ENCODE measurements at regions not wholly inside any gene's neighbourhood (a gene's known extent, or its start where the extent isn't known, plus 50 kb on each side); places are given as distances from the start of the nearest gene placed in this dataset.
"Not testable (repeated sequence)": the region's sequence is repeated elsewhere in the genome, so short reads cannot be mapped to it uniquely, and the experiment has no call there.

DNA sequence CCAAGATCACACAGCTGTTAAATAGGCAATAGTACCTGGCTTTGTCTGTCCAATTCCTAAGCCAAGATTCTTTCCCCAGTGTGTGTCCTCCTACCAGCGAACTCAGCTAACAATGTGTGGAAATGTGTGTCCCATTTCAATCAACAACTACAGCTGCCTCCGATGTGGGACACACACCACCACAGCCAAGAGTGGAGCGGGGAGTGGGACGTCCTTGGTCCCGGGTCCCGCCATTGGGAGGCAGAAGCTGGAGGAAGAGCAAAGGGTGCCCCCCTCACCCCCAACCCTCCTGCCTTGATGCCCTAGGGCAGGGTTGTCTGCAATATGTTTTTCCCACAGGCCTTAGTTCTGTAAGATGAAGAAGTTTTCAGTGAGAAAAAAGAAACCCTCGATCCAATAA, 265.4 kb upstream of the RAB4A start:
- FAIRE-seq (no peak), DNase-seq (ENCODE audit: low read depth) (no peak)
- Histone ChIP-seq H3K4me3 (ENCODE audit: low read depth, low read length) (no peak overlapping the region), H3K36me3 (ENCODE audit: control insufficient read depth, insufficient read depth, low read length) (no peaks in the 10 kb centered on the region), H3K27me3 (ENCODE audit: control insufficient read depth, insufficient read depth, low read length) (no peaks in the 10 kb centered on the region)
- TF ChIP-seq, protein P1, sequence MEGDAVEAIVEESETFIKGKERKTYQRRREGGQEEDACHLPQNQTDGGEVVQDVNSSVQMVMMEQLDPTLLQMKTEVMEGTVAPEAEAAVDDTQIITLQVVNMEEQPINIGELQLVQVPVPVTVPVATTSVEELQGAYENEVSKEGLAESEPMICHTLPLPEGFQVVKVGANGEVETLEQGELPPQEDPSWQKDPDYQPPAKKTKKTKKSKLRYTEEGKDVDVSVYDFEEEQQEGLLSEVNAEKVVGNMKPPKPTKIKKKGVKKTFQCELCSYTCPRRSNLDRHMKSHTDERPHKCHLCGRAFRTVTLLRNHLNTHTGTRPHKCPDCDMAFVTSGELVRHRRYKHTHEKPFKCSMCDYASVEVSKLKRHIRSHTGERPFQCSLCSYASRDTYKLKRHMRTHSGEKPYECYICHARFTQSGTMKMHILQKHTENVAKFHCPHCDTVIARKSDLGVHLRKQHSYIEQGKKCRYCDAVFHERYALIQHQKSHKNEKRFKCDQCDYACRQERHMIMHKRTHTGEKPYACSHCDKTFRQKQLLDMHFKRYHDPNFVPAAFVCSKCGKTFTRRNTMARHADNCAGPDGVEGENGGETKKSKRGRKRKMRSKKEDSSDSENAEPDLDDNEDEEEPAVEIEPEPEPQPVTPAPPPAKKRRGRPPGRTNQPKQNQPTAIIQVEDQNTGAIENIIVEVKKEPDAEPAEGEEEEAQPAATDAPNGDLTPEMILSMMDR (IDR thresholded peaks at IDR 0.05; ENCODE audit: insufficient read depth, low read length, severe bottlenecking) = no peak

DNA sequence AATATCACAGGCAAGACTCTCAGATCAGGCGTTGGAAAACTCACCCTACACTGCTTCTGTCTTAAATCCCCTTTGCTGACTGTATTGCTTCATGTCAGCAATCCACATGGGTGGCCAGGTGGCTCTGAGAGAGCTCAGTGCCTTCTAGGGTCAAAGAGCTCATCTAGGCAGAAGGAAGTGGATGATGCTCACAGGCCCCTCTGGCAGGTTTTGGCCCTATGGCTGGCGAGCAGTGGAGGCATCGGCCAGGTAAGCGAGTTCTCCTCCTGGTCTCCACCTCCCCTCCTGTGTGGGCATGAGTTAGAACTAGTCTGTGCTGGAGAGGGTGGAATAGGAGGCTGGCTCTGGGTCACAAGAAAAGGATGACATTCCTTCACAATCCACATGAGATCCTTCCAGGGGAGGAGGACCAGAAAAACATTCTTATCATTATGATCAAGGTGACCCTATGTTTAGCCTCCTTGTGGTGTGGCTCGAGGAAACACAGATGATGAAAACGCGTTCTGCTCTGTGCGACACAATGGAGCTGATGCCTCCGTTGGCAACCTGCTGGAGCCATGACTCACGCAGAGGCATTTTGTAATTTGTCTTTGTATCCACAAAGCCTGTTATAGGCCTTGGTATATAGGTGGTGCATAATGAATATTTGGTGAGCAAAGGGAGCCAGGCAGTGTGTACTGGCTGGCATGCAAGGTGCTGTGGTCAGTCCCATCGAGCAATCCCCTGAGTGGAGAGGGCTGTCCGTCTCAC, 264.6 kb upstream of the RAB4A start:
- H3K4me3 ChIP-seq (ENCODE audit: low read depth, low read length) = no peak overlapping the region
- no peaks in the 10 kb centered on the region for H3K27me3 ChIP-seq (ENCODE audit: control insufficient read depth, insufficient read depth, low read length)
- no peaks in the 10 kb centered on the region for H3K36me3 ChIP-seq (ENCODE audit: control insufficient read depth, insufficient read depth, low read length)
- FAIRE-seq (no peak), DNase-seq (ENCODE audit: low read depth) (no peak)
- TF ChIP-seq, protein P1 (IDR thresholded peaks at IDR 0.05; ENCODE audit: insufficient read depth, low read length, severe bottlenecking) = no peak

- no peaks in the 10 kb centered on the region for H3K27me3 ChIP-seq (ENCODE audit: control insufficient read depth, insufficient read depth, low read length)
- TF ChIP-seq, protein P1 (IDR thresholded peaks at IDR 0.05; ENCODE audit: insufficient read depth, low read length, severe bottlenecking) = no peak
- no peaks in the 10 kb centered on the region for H3K36me3 ChIP-seq (ENCODE audit: control insufficient read depth, insufficient read depth, low read length)
- FAIRE-seq (no peak), DNase-seq (ENCODE audit: low read depth) (no peak)
- no peak overlapping the region for H3K4me3 ChIP-seq (ENCODE audit: low read depth, low read length)
Observed at GRCh38 chr1:229007167-229007566, 263.7 kb upstream of the RAB4A start.

DNA sequence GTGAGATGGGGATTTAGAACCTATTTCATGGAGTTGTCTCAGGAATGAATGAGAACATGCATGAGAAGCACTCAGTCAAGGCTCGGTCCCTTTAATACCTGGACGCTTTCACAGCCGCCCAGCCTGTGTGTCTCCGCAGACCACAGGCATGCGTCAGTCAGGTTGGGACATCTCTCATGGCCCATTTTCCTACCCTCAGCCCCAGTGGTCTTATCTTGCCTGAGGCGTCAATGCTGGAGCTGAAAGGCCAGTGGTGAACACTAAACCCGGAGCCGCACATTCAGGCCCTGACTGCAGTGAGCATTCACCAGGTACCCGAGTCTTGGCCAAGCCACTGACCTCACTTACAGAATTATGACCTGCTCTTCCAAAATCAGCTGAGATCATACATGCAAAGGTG, 263.2 kb upstream of the RAB4A start:
- H3K36me3 ChIP-seq (ENCODE audit: control insufficient read depth, insufficient read depth, low read length) = no peaks in the 10 kb centered on the region
- H3K4me3 ChIP-seq (ENCODE audit: low read depth, low read length) = no peak overlapping the region
- TF ChIP-seq, protein P1 (IDR thresholded peaks at IDR 0.05; ENCODE audit: insufficient read depth, low read length, severe bottlenecking) = no peak
- no peaks in the 10 kb centered on the region for H3K27me3 ChIP-seq (ENCODE audit: control insufficient read depth, insufficient read depth, low read length)
- FAIRE-seq (no peak), DNase-seq (ENCODE audit: low read depth) (no peak)

- DNase-seq (ENCODE audit: low read depth); H3K36me3 ChIP-seq (ENCODE audit: control insufficient read depth, insufficient read depth, low read length); H3K27me3 ChIP-seq (ENCODE audit: control insufficient read depth, insufficient read depth, low read length); FAIRE-seq; H3K4me3 ChIP-seq (ENCODE audit: low read depth, low read length): not testable (repeated sequence)
Observed at GRCh38 chr1:229008347-229008746, 262.6 kb upstream of the RAB4A start.

DNA sequence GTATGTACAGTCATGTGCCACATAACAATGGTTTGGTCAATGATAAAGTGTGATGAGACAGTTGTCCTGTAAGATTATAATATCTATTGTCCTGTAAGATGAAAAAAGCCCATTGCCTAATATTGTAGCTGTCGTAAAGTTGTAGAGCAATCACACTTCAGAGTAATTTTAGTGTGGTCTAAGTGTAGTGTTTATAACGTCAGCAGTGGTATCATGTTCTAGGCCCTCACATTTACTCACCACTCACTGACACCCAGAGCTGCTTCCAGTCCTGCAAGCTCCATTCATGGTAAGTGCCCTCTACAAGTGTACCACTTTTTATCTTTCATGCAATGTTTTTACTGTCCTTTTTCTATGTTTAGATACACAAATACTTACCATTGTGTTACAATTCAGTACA, 259.9 kb upstream of the RAB4A start:
- TF ChIP-seq, protein P1 (IDR thresholded peaks at IDR 0.05; ENCODE audit: insufficient read depth, low read length, severe bottlenecking) = no peak
- Histone ChIP-seq H3K4me3 (ENCODE audit: low read depth, low read length) (no peak overlapping the region), H3K36me3 (ENCODE audit: control insufficient read depth, insufficient read depth, low read length) (no peaks in the 10 kb centered on the region), H3K27me3 (ENCODE audit: control insufficient read depth, insufficient read depth, low read length) (peaks cover 2% of the 10 kb centered on the region)
- FAIRE-seq (no peak), DNase-seq (ENCODE audit: low read depth) (no peak)

All from bronchial epithelial cell (primary cell).